ENCODE measurements at regions not wholly inside any gene's neighbourhood (a gene's known extent, or its start where the extent isn't known, plus 50 kb on each side); places are given as distances from the start of the nearest gene placed in this dataset.

DNA sequence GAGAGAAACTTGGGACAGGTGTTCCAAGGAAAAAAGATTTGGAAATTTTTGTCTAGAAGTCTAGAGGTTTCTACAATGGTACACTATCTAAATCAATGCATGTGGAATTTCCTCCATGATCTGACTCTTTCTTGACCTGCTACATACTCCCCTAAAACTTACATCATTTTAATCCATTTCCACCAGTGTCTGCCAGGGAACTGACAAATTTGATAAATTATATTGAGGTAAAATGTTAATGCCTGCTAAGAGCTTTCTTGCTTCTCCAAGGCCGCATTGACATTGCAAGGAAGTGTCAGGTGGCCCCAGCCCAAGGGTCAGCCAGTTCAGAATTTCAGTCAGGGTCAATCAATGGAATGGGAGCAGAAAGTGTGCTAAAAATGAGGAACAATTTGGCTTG lies 163.4 kb upstream of the FBXL17 start:
- TF ChIP-seq, protein P1, sequence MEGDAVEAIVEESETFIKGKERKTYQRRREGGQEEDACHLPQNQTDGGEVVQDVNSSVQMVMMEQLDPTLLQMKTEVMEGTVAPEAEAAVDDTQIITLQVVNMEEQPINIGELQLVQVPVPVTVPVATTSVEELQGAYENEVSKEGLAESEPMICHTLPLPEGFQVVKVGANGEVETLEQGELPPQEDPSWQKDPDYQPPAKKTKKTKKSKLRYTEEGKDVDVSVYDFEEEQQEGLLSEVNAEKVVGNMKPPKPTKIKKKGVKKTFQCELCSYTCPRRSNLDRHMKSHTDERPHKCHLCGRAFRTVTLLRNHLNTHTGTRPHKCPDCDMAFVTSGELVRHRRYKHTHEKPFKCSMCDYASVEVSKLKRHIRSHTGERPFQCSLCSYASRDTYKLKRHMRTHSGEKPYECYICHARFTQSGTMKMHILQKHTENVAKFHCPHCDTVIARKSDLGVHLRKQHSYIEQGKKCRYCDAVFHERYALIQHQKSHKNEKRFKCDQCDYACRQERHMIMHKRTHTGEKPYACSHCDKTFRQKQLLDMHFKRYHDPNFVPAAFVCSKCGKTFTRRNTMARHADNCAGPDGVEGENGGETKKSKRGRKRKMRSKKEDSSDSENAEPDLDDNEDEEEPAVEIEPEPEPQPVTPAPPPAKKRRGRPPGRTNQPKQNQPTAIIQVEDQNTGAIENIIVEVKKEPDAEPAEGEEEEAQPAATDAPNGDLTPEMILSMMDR (IDR thresholded peaks at IDR 0.05): no peak
- TF ChIP-seq POLR2A (IDR thresholded peaks at IDR 0.05): no peak

Data from lower leg skin (tissue), 3 donors.